Upper lobe of left lung (tissue), 4 donors: ENCODE measurements at regions not wholly inside any gene's neighbourhood (a gene's known extent, or its start where the extent isn't known, plus 50 kb on each side); places are given as distances from the start of the nearest gene placed in this dataset.

Source experiments
- POLR2A ChIP-seq, 4 donors: fragments of 450-650 bp; IDR thresholded peaks; one replicate each; pipeline ENCODE4 v1.5.1; 2016 to 2017; ENCODE audit warnings: antibody characterized with exemption in 4 of 4, mild to moderate bottlenecking in 2 of 4
- TF ChIP-seq, protein P1 (sequence below), 6 experiments: fragments of 450-650 bp in 4 of 6; fragments of 200-600 bp in 2 of 6; sonication (generic) in 2 of 6; IDR thresholded peaks; one replicate each; pipeline ENCODE4 v1.5.1; 2016 to 2019; ENCODE audit warnings: antibody characterized with exemption in 6 of 6

DNA sequence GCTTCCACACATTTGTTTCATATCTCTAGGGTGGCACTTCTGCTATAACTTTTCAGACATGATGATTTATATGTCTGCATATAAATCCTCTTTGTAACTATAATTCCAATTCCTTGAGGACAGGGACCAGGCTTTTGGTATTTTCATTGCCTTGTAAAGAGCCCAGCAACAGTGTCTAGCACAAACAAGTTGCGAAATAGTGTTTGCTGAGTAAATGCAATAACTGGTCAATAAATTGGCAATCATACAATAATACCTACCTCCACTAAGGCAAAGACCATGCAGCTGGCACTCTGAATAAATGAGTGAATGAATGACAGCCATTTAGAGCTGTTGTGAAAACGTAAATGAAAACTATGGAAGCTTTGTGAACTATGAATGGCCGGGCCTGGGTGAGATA, 564.0 kb upstream of the ZNF462 start:
- TF ChIP-seq, protein P1, sequence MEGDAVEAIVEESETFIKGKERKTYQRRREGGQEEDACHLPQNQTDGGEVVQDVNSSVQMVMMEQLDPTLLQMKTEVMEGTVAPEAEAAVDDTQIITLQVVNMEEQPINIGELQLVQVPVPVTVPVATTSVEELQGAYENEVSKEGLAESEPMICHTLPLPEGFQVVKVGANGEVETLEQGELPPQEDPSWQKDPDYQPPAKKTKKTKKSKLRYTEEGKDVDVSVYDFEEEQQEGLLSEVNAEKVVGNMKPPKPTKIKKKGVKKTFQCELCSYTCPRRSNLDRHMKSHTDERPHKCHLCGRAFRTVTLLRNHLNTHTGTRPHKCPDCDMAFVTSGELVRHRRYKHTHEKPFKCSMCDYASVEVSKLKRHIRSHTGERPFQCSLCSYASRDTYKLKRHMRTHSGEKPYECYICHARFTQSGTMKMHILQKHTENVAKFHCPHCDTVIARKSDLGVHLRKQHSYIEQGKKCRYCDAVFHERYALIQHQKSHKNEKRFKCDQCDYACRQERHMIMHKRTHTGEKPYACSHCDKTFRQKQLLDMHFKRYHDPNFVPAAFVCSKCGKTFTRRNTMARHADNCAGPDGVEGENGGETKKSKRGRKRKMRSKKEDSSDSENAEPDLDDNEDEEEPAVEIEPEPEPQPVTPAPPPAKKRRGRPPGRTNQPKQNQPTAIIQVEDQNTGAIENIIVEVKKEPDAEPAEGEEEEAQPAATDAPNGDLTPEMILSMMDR (IDR thresholded peaks at IDR 0.05): no peak
- no peak for TF ChIP-seq POLR2A (IDR thresholded peaks at IDR 0.05)
